Activated CD4-positive, alpha-beta T cell treated with anti-CD3 and anti-CD28 coated beads, Interleukin-2, amount 50 U/mL, for 24 hours (primary cell): ENCODE measurements at regions not wholly inside any gene's neighbourhood (a gene's known extent, or its start where the extent isn't known, plus 50 kb on each side); places are given as distances from the start of the nearest gene placed in this dataset.

ENCODE experiments used
- DNase-seq, 2 donors: peaks; one replicate each; pipeline ENCODE4 v3.0.0-alpha.2; 2020; ENCODE audit warnings: low read depth in 1 of 2, low spot score in 1 of 2

GRCh38 chr15:35852818-35853624, 307.1 kb upstream of the DPH6 start:
- DNase-seq, result no peak

- DNase-seq, result no peak
Observed at GRCh38 chr15:35854316-35854715, 308.4 kb upstream of the DPH6 start.

GRCh38 chr15:35857567-35858226, 311.7 kb upstream of the DPH6 start:
- no peak for DNase-seq

GRCh38 chr15:35858707-35859106, 312.7 kb upstream of the DPH6 start:
- no peak for DNase-seq

- DNase-seq, result no peak
Observed at GRCh38 chr15:35863655-35864054, 317.7 kb upstream of the DPH6 start.

- DNase-seq, result no peak
Observed at GRCh38 chr15:35867356-35867755, 321.4 kb upstream of the DPH6 start.

- DNase-seq, result no peak
Observed at GRCh38 chr15:35871282-35871681, 325.3 kb upstream of the DPH6 start.

GRCh38 chr15:35871812-35872211, 325.8 kb upstream of the DPH6 start:
- DNase-seq, result no peak

GRCh38 chr15:35872577-35872976, 326.6 kb upstream of the DPH6 start:
- DNase-seq, result no peak

GRCh38 chr15:35874260-35874905, 328.4 kb upstream of the DPH6 start:
- DNase-seq, result no peak

- DNase-seq, result no peak
Observed at GRCh38 chr15:35876762-35877161, 330.8 kb upstream of the DPH6 start.

- no peak for DNase-seq
Observed at GRCh38 chr15:35880896-35881295, 334.9 kb upstream of the DPH6 start.

GRCh38 chr15:35885870-35886269, 339.9 kb upstream of the DPH6 start:
- DNase-seq, result no peak

- no peak for DNase-seq
Observed at GRCh38 chr15:35886765-35887164, 340.8 kb upstream of the DPH6 start.

- DNase-seq, result no peak
Observed at GRCh38 chr15:35888815-35889214, 342.9 kb upstream of the DPH6 start.

GRCh38 chr15:35907511-35907910, 361.5 kb upstream of the DPH6 start:
- DNase-seq, result no peak

- DNase-seq, result no peak
Observed at GRCh38 chr15:35909414-35909813, 363.4 kb upstream of the DPH6 start.

GRCh38 chr15:35910227-35910626, 364.3 kb upstream of the DPH6 start:
- DNase-seq, result no peak

- no peak for DNase-seq
Observed at GRCh38 chr15:35911052-35911777, 365.2 kb upstream of the DPH6 start.

- DNase-seq, result no peak
Observed at GRCh38 chr15:35912196-35912595, 366.2 kb upstream of the DPH6 start.

GRCh38 chr15:35914573-35914972, 368.6 kb upstream of the DPH6 start:
- DNase-seq, result no peak

GRCh38 chr15:35921046-35921445, 375.1 kb upstream of the DPH6 start:
- no peak for DNase-seq
